GM20000 (cell line): ENCODE measurements at regions not wholly inside any gene's neighbourhood (a gene's known extent, or its start where the extent isn't known, plus 50 kb on each side); places are given as distances from the start of the nearest gene placed in this dataset.

ENCODE experiments used
- DNase-seq: peaks from one replicate; pipeline ENCODE4 v3.0.0; 2012; ENCODE audit warnings: low spot score
- CTCF ChIP-seq: IDR thresholded peaks from 2 replicates; pipeline ENCODE4 v1.5.1; 2012; ENCODE audit warnings: mild to moderate bottlenecking, control low read depth; ENCODE audit errors: extremely low read depth, missing control alignments

- DNase-seq, result no peak
Measured at GRCh38 chr3:191702121-191702520, 241.2 kb downstream of the PYDC2 start.

GRCh38 chr3:191707817-191708216 lies 246.9 kb downstream of the PYDC2 start:
- TF ChIP-seq CTCF, result no peak
- no peak for DNase-seq

More at GRCh38 chr3:191702121-191702520, 241.2 kb downstream of the PYDC2 start:
- no peak for TF ChIP-seq CTCF

GRCh38 chr3:191715585-191715984 lies 254.6 kb downstream of the PYDC2 start:
- no peak for DNase-seq
- TF ChIP-seq CTCF, result no peak

- TF ChIP-seq CTCF, result no peak
- DNase-seq, result no peak
Measured at GRCh38 chr3:191721390-191721861, 260.5 kb downstream of the PYDC2 start.

GRCh38 chr3:191721990-191722389 lies 261.0 kb downstream of the PYDC2 start:
- no peak for DNase-seq
- no peak for TF ChIP-seq CTCF

- no peak for DNase-seq
- TF ChIP-seq CTCF, result no peak
Measured at GRCh38 chr3:191727338-191727737, 266.4 kb downstream of the PYDC2 start.

GRCh38 chr3:191728186-191728585 lies 267.2 kb downstream of the PYDC2 start:
- no peak for DNase-seq
- no peak for TF ChIP-seq CTCF
